IMR-90 (cell line): ENCODE measurements at regions not wholly inside any gene's neighbourhood (a gene's known extent, or its start where the extent isn't known, plus 50 kb on each side); places are given as distances from the start of the nearest gene placed in this dataset.

Source experiments
- ATAC-seq: fragments of 200-7000 bp; cut with Tn5 transposase; 2 replicates; pipeline ENCODE4 v1.9.1; 2020; ENCODE audit warnings: low read depth, mild to moderate bottlenecking, moderate library complexity
- BruUV-seq: library from RNA; stranded (reverse); fragments of 400-500 nt; replicated peaks from 2 replicates; lab custom pipeline; 2021; lab: Mats Ljungman, UMichigan
- CTCF ChIA-PET: fragments of 300-600 bp; formaldehyde crosslinking; extraction: SDS; loops from one replicate; lab custom pipeline; 2021; ENCODE audit warnings: antibody characterized with exemption; lab: Yijun Ruan, JAX
- POLR2A ChIA-PET: fragments of 300-600 bp; sonication (Branson Sonifier 250); formaldehyde crosslinking; loops from one replicate; lab custom pipeline; 2022; ENCODE audit warnings: antibody characterized with exemption; ENCODE audit not compliant: unreplicated experiment; lab: Charles Lee
- DNase-seq: peaks from one replicate; pipeline ENCODE4 v3.0.0; 2013
- H2AFZ ChIP-seq: replicated peaks from 2 replicates; pipeline ENCODE3; 2013; ENCODE audit warnings: low read length, mild to moderate bottlenecking; ENCODE audit not compliant: poor library complexity
- H2AK5ac ChIP-seq: 2 replicates; pipeline ENCODE4 v1.6.1; 2013; ENCODE audit warnings: low read depth, low read length, inconsistent platforms
- H2AK9ac ChIP-seq: replicated peaks from 2 replicates; pipeline ENCODE3; 2013; ENCODE audit warnings: mild to moderate bottlenecking, low read depth, low read length, moderate library complexity; ENCODE audit not compliant: poor library complexity
- H2BK120ac ChIP-seq: 2 replicates; pipeline ENCODE4 v1.6.1; 2013; ENCODE audit warnings: low read depth, low read length, inconsistent platforms
- H2BK15ac ChIP-seq: 3 replicates; pipeline ENCODE4 v1.6.1; 2013; ENCODE audit warnings: low read depth, low read length, inconsistent platforms
- H2BK20ac ChIP-seq: 2 replicates; pipeline ENCODE4 v1.6.1; 2013; ENCODE audit warnings: low read depth, mild to moderate bottlenecking, inconsistent platforms, low read length, moderate library complexity
- H2BK5ac ChIP-seq: 2 replicates; pipeline ENCODE4 v1.6.1; 2013; ENCODE audit warnings: mild to moderate bottlenecking, low read depth, low read length, inconsistent platforms; ENCODE audit not compliant: poor library complexity, severe bottlenecking
- H3K14ac ChIP-seq: replicated peaks from 2 replicates; pipeline ENCODE4 v1.6.1; 2013; ENCODE audit warnings: low read depth, low read length, inconsistent platforms
- H3K18ac ChIP-seq: 2 replicates; pipeline ENCODE4 v1.6.1; 2013; ENCODE audit warnings: low read depth, low read length, control low read depth
- H3K23ac ChIP-seq: 2 replicates; pipeline ENCODE4 v1.6.1; 2013; ENCODE audit warnings: low read depth, low read length, inconsistent platforms
- H3K27ac ChIP-seq: 2 replicates; pipeline ENCODE4 v1.5.1; 2013; ENCODE audit warnings: mild to moderate bottlenecking, control low read depth, low read length; ENCODE audit not compliant: insufficient read depth
- H3K27me3 ChIP-seq: 2 replicates; pipeline ENCODE4 v1.6.1; 2013; ENCODE audit warnings: low read length; ENCODE audit not compliant: control insufficient read depth, insufficient read depth
- H3K36me3 ChIP-seq: 2 replicates; pipeline ENCODE4 v1.6.1; 2013; ENCODE audit warnings: low read length, mixed read lengths; ENCODE audit not compliant: control insufficient read depth, insufficient read depth
- H3K4ac ChIP-seq: 2 replicates; pipeline ENCODE4 v1.6.1; 2013; ENCODE audit warnings: low read depth, low read length, inconsistent platforms
- H3K4me1 ChIP-seq: 2 replicates; pipeline ENCODE4 v1.6.1; 2013; ENCODE audit warnings: low read length, mixed read lengths; ENCODE audit not compliant: control insufficient read depth, insufficient read depth
- H3K4me2 ChIP-seq: 2 replicates; pipeline ENCODE4 v1.6.1; 2013; ENCODE audit warnings: low read depth, mild to moderate bottlenecking, control low read depth, low read length, moderate library complexity
- H3K4me3 ChIP-seq: 2 replicates; pipeline ENCODE4 v1.5.1; 2013; ENCODE audit warnings: low read depth, mild to moderate bottlenecking, control low read depth, low read length, moderate library complexity; ENCODE audit not compliant: insufficient read depth
- H3K56ac ChIP-seq: 2 replicates; pipeline ENCODE4 v1.6.1; 2013; ENCODE audit warnings: low read length, inconsistent platforms; ENCODE audit not compliant: insufficient read depth; ENCODE audit errors: extremely low read depth
- H3K79me1 ChIP-seq, 2 experiments: 2 replicates each; pipeline ENCODE4 v1.6.1; 2013; ENCODE audit warnings: low read length in 2 of 2, inconsistent platforms in 1 of 2, low read depth in 1 of 2
- H3K9ac ChIP-seq: 2 replicates; pipeline ENCODE4 v1.6.1; 2013; ENCODE audit warnings: low read depth, low read length, control low read depth
- H3K9me1 ChIP-seq: 2 replicates; pipeline ENCODE4 v1.6.1; 2013; ENCODE audit warnings: low read length, inconsistent platforms; ENCODE audit not compliant: insufficient read depth
- H3K9me3 ChIP-seq: 2 replicates; pipeline ENCODE4 v1.6.1; 2013; ENCODE audit warnings: low read length; ENCODE audit not compliant: control insufficient read depth, insufficient read depth
- H4K20me1 ChIP-seq: 2 replicates; pipeline ENCODE4 v1.6.1; 2013; ENCODE audit warnings: low read length, inconsistent platforms; ENCODE audit not compliant: insufficient read depth
- H4K5ac ChIP-seq: 2 replicates; pipeline ENCODE4 v1.6.1; 2013; ENCODE audit warnings: mild to moderate bottlenecking, low read depth, low read length, control low read depth
- H4K8ac ChIP-seq, 2 experiments: 2 replicates each; pipeline ENCODE4 v1.6.1; 2013; ENCODE audit warnings: low read depth in 2 of 2, low read length in 2 of 2, control low read depth in 1 of 2, inconsistent platforms in 1 of 2
- H4K91ac ChIP-seq: 2 replicates; pipeline ENCODE4 v1.6.1; 2013; ENCODE audit warnings: low read depth, low read length, inconsistent platforms; ENCODE audit not compliant: insufficient read depth
- BHLHE40 ChIP-seq: fragments of 150-350 bp; IDR thresholded peaks from 2 replicates; pipeline ENCODE4 v1.6.1; 2016; ENCODE audit warnings: mild to moderate bottlenecking, low read depth, low read length
- CEBPB ChIP-seq: IDR thresholded peaks from 2 replicates; pipeline ENCODE4 v1.6.1; 2012; ENCODE audit warnings: low read depth, low read length, improper control_type of control experiment
- CHD1 ChIP-seq: IDR thresholded peaks from 2 replicates; pipeline ENCODE4 v1.6.1; 2012; ENCODE audit warnings: low read depth, low read length, improper control_type of control experiment
- FOS ChIP-seq: fragments of 150-350 bp; IDR thresholded peaks from 2 replicates; pipeline ENCODE4 v1.6.1; 2016; ENCODE audit warnings: low read depth, low read length
- MAFK ChIP-seq: IDR thresholded peaks from 2 replicates; pipeline ENCODE4 v1.6.1; 2012; ENCODE audit warnings: low read depth, low read length, improper control_type of control experiment
- MXI1 ChIP-seq: IDR thresholded peaks from 2 replicates; pipeline ENCODE4 v1.6.1; 2012; ENCODE audit warnings: low read depth, mild to moderate bottlenecking, low read length, moderate library complexity, borderline replicate concordance
- NFE2L2 ChIP-seq: fragments of 150-350 bp; IDR thresholded peaks from 2 replicates; pipeline ENCODE4 v1.6.1; 2016; ENCODE audit warnings: low read depth, mild to moderate bottlenecking, low read length
- POLR2A ChIP-seq: IDR thresholded peaks from 2 replicates; pipeline ENCODE4 v1.6.1; 2012; ENCODE audit warnings: mild to moderate bottlenecking, low read depth, low read length
- RAD21 ChIP-seq: IDR thresholded peaks from 2 replicates; pipeline ENCODE4 v1.6.1; 2012; ENCODE audit warnings: low read length, improper control_type of control experiment
- RCOR1 ChIP-seq: IDR thresholded peaks from 2 replicates; pipeline ENCODE4 v1.6.1; 2012; ENCODE audit warnings: mild to moderate bottlenecking, low read length, improper control_type of control experiment; ENCODE audit not compliant: insufficient replicate concordance
- RFX5 ChIP-seq: IDR thresholded peaks from 2 replicates; pipeline ENCODE4 v1.8.0; 2012; ENCODE audit warnings: low read depth, mild to moderate bottlenecking, low read length, moderate library complexity
- SMC3 ChIP-seq: fragments of 150-350 bp; IDR thresholded peaks from 2 replicates; pipeline ENCODE4 v1.6.1; 2016; ENCODE audit warnings: low read depth, mild to moderate bottlenecking, antibody characterized with exemption, low read length, moderate library complexity
- WGBS, 2 experiments: methylation state at CpG; one replicate each; pipeline versions ENCODE4 v1.1.5 to v1.1.7; 2013; ENCODE audit warnings: missing lambda C conversion rate in 2 of 2; ENCODE audit not compliant: insufficient read length in 1 of 2; ENCODE audit errors: extremely low coverage in 2 of 2; 5-methylcytosine and 5-hydroxymethylcytosine counted together
- dilution Hi-C: fragments of 300-500 bp; cut with HindIII; formaldehyde crosslinking; loops from one replicate; pipeline ENCODE4 v1.14.3; 2018; ENCODE audit warnings: low sequenced_read_pairs; ENCODE audit not compliant: unreplicated experiment
- in situ Hi-C: fragments of 300-500 bp; cut with MboI; formaldehyde crosslinking; loops from 3 replicates; pipeline ENCODE4 v1.14.3; 2019; ENCODE audit warnings: low sequenced_read_pairs, inconsistent platforms, mixed read lengths
- intact Hi-C: fragments of 100-400 bp; cut with micrococcal nuclease; formaldehyde crosslinking; loops from 2 replicates; pipeline ENCODE4 v1.10.0; 2022
- TF ChIP-seq, protein P1 (sequence below): fragments of 150-350 bp; IDR thresholded peaks from 2 replicates; pipeline ENCODE4 v1.6.1; 2017; ENCODE audit warnings: mild to moderate bottlenecking, antibody characterized with exemption, low read length, low read depth
- TF ChIP-seq, protein P2 (sequence below): conservative IDR thresholded peaks from 2 replicates; pipeline ENCODE4 v1.5.1; 2012; ENCODE audit warnings: mild to moderate bottlenecking, low read depth, low read length, improper control_type of control experiment
- TF ChIP-seq, protein P3 (sequence below): fragments of 150-350 bp; IDR thresholded peaks from 2 replicates; pipeline ENCODE4 v1.6.1; 2016; ENCODE audit warnings: low read depth, mild to moderate bottlenecking, low read length, moderate library complexity, borderline replicate concordance

DNA sequence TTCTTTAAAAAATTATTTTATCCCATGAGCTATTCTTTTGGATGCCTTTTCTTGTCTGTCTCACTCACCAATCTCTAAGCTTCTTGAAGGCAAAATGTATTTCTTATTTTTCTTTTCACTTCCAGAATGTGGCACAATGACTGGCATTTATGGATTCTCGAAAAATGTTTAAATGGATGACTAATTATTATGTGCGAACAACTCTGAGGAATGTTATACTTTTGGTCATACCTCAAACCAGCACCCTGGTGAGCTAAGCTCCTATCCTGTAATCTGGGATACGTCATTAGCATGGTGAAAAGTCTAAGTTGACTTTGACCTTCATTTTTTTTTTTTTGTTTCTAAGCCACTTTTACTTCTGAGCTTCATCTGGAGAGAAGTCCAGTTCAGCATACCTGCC lies 214.0 kb upstream of the CEP162 start:
- no peak overlapping the region for H2AK5ac ChIP-seq
- TF ChIP-seq RAD21 (no peak), RCOR1 (no peak), CEBPB (no peak), RFX5 (no peak), FOS (no peak), NFE2L2 (no peak), CHD1 (no peak), BHLHE40 (no peak), POLR2A (no peak), SMC3 (no peak), MAFK (no peak), MXI1 (no peak)
- TF ChIP-seq, protein P1, sequence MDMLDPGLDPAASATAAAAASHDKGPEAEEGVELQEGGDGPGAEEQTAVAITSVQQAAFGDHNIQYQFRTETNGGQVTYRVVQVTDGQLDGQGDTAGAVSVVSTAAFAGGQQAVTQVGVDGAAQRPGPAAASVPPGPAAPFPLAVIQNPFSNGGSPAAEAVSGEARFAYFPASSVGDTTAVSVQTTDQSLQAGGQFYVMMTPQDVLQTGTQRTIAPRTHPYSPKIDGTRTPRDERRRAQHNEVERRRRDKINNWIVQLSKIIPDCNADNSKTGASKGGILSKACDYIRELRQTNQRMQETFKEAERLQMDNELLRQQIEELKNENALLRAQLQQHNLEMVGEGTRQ: no peak
- TF ChIP-seq, protein P2, sequence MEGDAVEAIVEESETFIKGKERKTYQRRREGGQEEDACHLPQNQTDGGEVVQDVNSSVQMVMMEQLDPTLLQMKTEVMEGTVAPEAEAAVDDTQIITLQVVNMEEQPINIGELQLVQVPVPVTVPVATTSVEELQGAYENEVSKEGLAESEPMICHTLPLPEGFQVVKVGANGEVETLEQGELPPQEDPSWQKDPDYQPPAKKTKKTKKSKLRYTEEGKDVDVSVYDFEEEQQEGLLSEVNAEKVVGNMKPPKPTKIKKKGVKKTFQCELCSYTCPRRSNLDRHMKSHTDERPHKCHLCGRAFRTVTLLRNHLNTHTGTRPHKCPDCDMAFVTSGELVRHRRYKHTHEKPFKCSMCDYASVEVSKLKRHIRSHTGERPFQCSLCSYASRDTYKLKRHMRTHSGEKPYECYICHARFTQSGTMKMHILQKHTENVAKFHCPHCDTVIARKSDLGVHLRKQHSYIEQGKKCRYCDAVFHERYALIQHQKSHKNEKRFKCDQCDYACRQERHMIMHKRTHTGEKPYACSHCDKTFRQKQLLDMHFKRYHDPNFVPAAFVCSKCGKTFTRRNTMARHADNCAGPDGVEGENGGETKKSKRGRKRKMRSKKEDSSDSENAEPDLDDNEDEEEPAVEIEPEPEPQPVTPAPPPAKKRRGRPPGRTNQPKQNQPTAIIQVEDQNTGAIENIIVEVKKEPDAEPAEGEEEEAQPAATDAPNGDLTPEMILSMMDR: no peak
- TF ChIP-seq, protein P3, sequence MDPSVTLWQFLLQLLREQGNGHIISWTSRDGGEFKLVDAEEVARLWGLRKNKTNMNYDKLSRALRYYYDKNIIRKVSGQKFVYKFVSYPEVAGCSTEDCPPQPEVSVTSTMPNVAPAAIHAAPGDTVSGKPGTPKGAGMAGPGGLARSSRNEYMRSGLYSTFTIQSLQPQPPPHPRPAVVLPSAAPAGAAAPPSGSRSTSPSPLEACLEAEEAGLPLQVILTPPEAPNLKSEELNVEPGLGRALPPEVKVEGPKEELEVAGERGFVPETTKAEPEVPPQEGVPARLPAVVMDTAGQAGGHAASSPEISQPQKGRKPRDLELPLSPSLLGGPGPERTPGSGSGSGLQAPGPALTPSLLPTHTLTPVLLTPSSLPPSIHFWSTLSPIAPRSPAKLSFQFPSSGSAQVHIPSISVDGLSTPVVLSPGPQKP: no peak
- no peak overlapping the region for H2BK5ac ChIP-seq
- H2BK15ac ChIP-seq: no peak overlapping the region
- dilution Hi-C loops: no loop called here
- H3K9ac ChIP-seq: no peak overlapping the region
- in situ Hi-C loops: no loop called here
- no peak overlapping the region for H3K4me2 ChIP-seq
- H4K5ac ChIP-seq: no peak overlapping the region
- no peak for ATAC-seq
- no peak overlapping the region for H2AFZ ChIP-seq
- H4K8ac ChIP-seq: no peak overlapping the region
- ChIA-PET CTCF (no interaction called here), POLR2A (no interaction called here)
- no peaks in the 10 kb centered on the region for H3K4me1 ChIP-seq
- no peak overlapping the region for H3K23ac ChIP-seq
- no peaks in the 10 kb centered on the region; the same call in 1 of the 2 replicates for H3K27me3 ChIP-seq
- no TSS peak for BruUV-seq
- no peak overlapping the region for H3K4ac ChIP-seq
- intact Hi-C loops: no loop called here
- no peaks in the 10 kb centered on the region for H3K9me3 ChIP-seq
- H2BK120ac ChIP-seq: no peak overlapping the region
- no peaks in the 10 kb centered on the region for H4K20me1 ChIP-seq
- H3K79me1 ChIP-seq: no peaks in the 10 kb centered on the region
- H4K91ac ChIP-seq: no peak overlapping the region
- H2AK9ac ChIP-seq: no peak overlapping the region
- H3K4me3 ChIP-seq: no peak overlapping the region
- no peak for DNase-seq
- H3K36me3 ChIP-seq: no peaks in the 10 kb centered on the region
- H3K27ac ChIP-seq: no peak overlapping the region
- WGBS, 2 experiments: no CpG with 5 or more reads among the region's 3 CpGs
- no peak overlapping the region for H3K14ac ChIP-seq
- H2BK20ac ChIP-seq: no peak overlapping the region
- no peak overlapping the region for H3K18ac ChIP-seq
- no peaks in the 10 kb centered on the region for H3K9me1 ChIP-seq
- no peak overlapping the region for H3K56ac ChIP-seq
